ENCODE measurements at regions not wholly inside any gene's neighbourhood (a gene's known extent, or its start where the extent isn't known, plus 50 kb on each side); places are given as distances from the start of the nearest gene placed in this dataset.

DNA sequence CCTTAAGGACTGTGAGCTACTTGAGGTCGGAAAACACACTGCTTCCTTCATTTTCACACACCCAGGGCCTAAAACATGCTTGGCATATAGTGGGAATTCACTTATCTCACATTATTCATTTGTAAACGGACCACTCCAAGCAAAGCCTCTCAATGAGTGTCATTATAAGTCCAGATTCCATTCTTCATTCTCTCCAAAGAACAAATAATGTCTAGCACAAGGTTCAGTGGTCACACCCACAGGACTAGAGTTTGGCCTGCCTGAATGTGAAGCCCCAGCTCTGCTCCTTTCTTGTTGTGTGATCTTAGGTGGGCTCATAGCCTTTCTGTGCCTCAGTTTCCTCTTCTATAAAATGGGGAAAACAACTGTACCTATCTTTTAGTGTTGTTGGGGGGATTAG lies 119.6 kb upstream of the NDP start:
- TF ChIP-seq, protein P1, sequence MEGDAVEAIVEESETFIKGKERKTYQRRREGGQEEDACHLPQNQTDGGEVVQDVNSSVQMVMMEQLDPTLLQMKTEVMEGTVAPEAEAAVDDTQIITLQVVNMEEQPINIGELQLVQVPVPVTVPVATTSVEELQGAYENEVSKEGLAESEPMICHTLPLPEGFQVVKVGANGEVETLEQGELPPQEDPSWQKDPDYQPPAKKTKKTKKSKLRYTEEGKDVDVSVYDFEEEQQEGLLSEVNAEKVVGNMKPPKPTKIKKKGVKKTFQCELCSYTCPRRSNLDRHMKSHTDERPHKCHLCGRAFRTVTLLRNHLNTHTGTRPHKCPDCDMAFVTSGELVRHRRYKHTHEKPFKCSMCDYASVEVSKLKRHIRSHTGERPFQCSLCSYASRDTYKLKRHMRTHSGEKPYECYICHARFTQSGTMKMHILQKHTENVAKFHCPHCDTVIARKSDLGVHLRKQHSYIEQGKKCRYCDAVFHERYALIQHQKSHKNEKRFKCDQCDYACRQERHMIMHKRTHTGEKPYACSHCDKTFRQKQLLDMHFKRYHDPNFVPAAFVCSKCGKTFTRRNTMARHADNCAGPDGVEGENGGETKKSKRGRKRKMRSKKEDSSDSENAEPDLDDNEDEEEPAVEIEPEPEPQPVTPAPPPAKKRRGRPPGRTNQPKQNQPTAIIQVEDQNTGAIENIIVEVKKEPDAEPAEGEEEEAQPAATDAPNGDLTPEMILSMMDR (IDR thresholded peaks at IDR 0.05 in 2 of 3, conservative IDR thresholded peaks at IDR 0.05 in 1 of 3; ENCODE audit: insufficient read depth in 2 of 3, low read depth in 1 of 3, low read length in 3 of 3) = no peak
- TF ChIP-seq SIN3B (IDR thresholded peaks at IDR 0.05; ENCODE audit: low read depth) = no peak
- no peak for TF ChIP-seq EZH2 (IDR thresholded peaks at IDR 0.05; ENCODE audit: borderline replicate concordance, low read depth, low read length)
- no peak for TF ChIP-seq MYC (IDR thresholded peaks at IDR 0.05; ENCODE audit: low read depth, low read length)
- no peak for TF ChIP-seq MYC (CRISPR knock-in tag; IDR thresholded peaks at IDR 0.05; ENCODE audit: borderline replicate concordance, low read depth)
- no peak for TF ChIP-seq ZNF274 (IDR thresholded peaks at IDR 0.05; ENCODE audit: borderline replicate concordance, low read depth, low read length)
- TF ChIP-seq, protein P2, sequence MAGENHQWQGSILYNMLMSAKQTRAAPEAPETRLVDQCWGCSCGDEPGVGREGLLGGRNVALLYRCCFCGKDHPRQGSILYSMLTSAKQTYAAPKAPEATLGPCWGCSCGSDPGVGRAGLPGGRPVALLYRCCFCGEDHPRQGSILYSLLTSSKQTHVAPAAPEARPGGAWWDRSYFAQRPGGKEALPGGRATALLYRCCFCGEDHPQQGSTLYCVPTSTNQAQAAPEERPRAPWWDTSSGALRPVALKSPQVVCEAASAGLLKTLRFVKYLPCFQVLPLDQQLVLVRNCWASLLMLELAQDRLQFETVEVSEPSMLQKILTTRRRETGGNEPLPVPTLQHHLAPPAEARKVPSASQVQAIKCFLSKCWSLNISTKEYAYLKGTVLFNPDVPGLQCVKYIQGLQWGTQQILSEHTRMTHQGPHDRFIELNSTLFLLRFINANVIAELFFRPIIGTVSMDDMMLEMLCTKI (IDR thresholded peaks at IDR 0.05; ENCODE audit: partially characterized antibody) = no peak
- TF ChIP-seq ZNF668 (CRISPR knock-in tag; IDR thresholded peaks at IDR 0.05) = no peak
- TF ChIP-seq JUNB (CRISPR knock-in tag; conservative IDR thresholded peaks at IDR 0.05) = no peak
- TF ChIP-seq ZNF785 (CRISPR knock-in tag; IDR thresholded peaks at IDR 0.05) = no peak
- TF ChIP-seq POLR2A (conservative IDR thresholded peaks at IDR 0.05) = no peak
- TF ChIP-seq U2AF1 (optimal IDR thresholded peaks at IDR 0.05; ENCODE audit: low read depth, low read length) = no peak
- TF ChIP-seq, protein P3, sequence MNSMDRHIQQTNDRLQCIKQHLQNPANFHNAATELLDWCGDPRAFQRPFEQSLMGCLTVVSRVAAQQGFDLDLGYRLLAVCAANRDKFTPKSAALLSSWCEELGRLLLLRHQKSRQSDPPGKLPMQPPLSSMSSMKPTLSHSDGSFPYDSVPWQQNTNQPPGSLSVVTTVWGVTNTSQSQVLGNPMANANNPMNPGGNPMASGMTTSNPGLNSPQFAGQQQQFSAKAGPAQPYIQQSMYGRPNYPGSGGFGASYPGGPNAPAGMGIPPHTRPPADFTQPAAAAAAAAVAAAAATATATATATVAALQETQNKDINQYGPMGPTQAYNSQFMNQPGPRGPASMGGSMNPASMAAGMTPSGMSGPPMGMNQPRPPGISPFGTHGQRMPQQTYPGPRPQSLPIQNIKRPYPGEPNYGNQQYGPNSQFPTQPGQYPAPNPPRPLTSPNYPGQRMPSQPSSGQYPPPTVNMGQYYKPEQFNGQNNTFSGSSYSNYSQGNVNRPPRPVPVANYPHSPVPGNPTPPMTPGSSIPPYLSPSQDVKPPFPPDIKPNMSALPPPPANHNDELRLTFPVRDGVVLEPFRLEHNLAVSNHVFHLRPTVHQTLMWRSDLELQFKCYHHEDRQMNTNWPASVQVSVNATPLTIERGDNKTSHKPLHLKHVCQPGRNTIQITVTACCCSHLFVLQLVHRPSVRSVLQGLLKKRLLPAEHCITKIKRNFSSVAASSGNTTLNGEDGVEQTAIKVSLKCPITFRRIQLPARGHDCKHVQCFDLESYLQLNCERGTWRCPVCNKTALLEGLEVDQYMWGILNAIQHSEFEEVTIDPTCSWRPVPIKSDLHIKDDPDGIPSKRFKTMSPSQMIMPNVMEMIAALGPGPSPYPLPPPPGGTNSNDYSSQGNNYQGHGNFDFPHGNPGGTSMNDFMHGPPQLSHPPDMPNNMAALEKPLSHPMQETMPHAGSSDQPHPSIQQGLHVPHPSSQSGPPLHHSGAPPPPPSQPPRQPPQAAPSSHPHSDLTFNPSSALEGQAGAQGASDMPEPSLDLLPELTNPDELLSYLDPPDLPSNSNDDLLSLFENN (IDR thresholded peaks at IDR 0.05; ENCODE audit: low read depth in 2 of 2, low read length in 2 of 2) = no peak
- TF ChIP-seq ZNF717 (CRISPR knock-in tag; IDR thresholded peaks at IDR 0.05) = no peak
